HG02623 (cell line): ENCODE measurements at regions not wholly inside any gene's neighbourhood (a gene's known extent, or its start where the extent isn't known, plus 50 kb on each side); places are given as distances from the start of the nearest gene placed in this dataset.

Source experiments
- ATAC-seq: cut with Tn5 transposase; IDR thresholded peaks from one replicate; pipeline ENCODE4 v1.9.1; 2021; ENCODE audit warnings: moderate library complexity; ENCODE audit not compliant: unreplicated experiment

DNA sequence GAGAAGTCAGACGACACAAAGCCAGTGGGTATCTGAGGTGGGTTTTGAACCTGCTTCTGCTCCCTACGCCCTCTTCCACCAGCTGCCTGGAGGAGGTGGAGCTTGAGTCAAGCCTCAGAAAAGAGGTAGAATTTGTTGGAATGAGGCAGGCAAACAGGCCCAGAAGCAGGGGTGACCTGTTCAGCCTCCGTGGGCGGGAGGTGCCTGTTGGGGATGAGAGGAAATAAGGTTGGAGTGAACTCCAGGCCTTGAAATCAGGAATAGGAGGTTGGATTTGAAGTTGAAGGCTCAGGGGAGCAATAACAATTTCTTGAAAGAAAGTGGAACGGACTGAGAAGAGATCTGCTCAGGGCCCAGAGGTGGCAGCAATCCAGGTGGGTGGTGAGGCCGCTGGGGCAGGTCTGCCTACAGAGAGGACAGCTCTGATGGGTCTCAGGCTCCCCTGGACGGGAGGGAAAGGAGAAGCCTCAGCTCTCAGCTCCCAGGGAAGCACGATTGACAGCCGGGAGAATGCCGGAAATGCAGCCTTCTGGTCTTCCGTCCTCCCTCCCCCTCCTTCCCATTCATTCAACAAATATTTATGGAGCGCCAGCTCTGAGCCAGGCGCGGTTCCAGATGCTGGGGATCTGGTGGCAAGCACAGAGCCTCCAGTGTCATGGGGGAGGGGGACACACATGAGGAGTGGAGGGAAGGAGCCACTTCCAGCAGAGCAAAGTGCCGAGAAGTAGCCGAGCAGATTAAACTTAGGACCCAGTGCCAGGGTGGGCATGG lies 61.9 kb upstream of the CIBAR2 start:
- ATAC-seq = no peak

DNA sequence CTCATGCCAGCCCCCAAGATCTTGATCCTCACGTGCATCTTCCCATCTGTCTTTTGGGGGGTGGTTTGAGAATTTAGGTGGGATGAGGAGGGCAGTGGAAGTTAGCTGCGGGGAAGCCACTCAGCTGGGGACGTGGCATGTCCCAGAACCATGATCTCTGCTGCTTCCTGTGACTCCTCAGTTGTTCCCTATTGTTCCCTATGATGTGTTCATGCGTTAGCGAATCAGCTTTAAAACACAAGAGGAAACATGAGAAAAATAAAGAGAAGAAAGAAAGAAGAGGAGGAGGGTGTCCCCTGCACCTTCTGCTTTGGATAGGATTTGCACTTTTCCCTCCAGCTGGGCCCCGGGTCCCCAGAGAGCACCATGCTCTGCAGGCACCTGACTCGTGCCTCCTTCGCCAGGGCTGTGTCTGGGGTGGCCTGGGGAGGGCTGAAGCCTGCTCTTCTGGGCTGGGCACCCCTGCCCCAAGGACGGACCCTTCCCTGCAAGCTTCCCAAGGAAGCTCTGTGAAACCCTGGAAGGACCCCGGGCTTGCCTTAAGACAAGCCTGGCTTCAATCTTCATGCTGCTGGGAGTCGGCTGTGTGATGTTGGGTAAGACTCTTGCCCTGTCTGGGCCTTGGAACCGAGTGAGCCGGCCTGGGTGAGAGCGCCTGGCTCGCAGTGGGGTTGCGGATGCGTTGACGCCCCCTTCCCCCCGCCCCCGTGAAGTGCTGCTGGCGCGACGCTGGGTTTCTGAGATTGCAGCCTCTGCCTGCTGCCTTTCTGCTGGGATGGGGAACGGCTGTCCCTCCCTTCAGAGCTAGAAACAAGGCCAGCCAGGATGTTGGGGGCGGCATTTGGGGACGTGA lies 62.8 kb upstream of the CIBAR2 start:
- ATAC-seq = no peak

DNA sequence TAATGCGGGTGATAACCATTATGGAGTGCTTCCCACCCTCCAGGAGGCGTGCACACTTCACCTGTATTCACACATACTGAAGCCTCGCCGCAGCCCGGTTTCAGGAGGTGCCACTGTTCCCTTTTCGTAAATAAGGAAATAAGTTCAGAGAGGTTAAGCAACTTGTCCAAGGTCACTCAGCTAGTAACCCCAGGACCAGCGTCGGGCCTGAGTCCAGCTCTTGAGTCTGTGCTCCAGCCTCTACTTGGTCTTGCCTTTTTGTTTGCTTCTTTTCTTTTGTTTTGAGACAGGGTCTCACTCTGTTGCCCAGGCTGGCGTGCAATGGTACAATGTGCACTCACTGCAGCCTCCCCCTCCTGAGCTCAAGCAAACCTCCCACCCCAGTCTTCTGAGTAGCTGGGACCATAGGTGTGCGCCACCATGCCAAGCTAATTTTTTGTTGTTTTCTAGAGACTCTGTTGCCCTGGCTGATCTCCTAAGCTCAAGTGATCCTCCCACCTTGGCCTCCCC lies 63.5 kb upstream of the CIBAR2 start:
- no peak for ATAC-seq

DNA sequence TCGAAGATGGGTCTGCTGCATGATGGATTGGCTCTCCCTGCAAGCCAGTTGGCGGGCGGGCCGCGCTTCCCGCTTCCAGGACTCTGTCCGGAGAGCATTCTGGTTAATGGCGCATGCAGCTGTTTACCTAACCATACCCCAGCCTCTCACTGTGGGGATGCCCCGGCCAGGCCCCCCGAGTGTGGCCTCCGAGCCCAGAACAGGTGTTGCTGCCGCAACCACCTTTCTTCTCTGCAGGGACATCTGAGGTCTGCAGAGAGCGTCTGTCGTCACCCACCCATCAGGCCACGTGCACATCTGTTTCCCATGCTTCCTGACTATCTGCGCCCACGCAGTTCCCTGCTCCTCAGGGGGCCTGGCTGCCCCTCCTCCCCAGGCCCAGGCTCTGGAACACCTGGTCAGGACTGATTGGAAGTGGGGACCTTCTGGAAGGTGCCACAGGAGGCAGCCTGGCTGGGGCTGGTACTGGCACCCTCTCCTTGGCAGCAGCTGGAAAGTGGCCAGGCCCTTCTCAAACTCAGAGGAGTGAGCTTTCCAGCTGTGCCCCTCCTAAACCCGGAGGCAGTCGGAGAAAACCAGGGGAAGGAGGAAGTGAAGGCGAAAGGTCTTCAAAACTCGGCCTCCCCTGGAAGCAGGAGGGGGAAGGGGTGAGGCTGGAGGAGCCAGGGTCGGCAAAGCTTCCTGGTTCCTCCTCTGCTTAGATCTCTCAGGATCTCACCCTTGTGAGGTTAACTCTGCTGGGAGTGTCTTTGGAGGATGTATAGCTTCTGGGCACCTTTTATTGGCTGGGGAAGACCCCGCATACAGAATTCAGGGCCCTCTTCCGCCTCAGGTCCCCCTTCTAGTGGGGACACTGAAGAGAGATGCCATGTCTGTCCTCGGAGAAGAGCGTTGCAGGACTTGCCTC lies 64.5 kb upstream of the CIBAR2 start:
- ATAC-seq = no peak

DNA sequence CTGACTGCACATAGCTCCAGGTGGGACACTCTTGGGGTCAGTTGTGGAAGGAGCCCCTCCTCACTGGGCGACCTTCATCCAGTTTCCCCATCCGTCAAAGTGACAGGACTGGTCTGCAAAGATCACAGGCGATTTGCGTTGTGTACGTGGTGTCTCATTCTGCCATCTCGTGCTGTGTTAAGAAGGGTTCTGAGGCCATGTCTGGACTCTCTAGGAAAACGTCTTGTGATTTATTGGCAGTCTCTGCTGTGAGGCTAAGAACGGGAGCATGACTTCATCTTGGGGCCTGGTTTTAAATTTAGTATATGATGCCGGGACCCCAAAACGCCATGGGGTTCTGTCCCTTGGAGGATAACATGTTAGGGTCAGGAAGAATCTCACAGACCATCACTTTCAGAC lies 65.2 kb upstream of the CIBAR2 start:
- no peak for ATAC-seq

DNA sequence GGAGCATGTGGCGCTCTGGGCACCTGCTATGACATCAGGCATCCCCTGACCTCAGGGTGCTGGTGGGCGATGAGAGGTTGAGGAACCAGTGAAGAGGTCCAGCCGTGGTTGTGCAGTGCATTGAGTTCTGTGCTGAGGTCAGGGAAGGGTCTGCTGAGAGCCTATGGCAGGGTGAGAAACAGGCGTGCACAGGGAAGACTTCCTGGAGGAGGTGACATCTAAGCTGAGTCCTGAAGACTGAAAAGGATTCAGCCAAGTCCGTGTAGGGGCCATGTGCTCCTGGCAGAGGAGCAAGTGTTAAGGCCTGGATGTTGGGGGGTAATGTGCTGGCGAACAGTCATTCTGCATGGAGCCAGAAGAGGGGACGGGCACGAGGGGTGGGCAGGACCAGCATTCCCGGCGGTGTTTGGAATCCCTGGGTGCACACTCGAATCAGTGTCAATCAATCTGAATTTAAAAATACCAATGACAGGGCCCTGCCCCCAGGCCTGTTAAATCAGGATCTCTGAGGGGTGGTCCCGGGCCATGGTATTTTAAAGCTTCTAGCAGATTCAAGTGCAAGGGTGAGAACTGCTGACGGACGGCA lies 65.8 kb upstream of the CIBAR2 start:
- ATAC-seq = no peak

DNA sequence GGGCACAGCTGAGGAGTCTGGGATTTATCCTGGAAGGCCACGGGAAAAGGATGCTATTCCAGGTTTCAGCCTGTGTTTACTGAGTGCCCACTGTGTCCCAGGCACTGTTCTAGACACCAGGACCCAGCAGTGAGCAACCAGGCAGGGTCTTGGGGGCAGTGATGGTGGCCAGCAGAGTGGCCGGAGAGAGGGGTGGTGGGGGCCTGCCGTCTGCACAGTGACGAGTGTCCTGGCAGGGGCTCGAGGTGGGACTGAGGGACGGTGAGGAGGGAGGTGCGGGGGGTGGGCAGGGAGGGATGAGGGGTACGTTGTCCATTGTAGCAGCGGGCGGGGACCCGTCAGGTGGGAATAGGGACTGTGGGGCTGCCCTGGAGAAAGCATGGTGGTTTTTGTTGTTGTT lies 66.3 kb upstream of the CIBAR2 start:
- no peak for ATAC-seq

DNA sequence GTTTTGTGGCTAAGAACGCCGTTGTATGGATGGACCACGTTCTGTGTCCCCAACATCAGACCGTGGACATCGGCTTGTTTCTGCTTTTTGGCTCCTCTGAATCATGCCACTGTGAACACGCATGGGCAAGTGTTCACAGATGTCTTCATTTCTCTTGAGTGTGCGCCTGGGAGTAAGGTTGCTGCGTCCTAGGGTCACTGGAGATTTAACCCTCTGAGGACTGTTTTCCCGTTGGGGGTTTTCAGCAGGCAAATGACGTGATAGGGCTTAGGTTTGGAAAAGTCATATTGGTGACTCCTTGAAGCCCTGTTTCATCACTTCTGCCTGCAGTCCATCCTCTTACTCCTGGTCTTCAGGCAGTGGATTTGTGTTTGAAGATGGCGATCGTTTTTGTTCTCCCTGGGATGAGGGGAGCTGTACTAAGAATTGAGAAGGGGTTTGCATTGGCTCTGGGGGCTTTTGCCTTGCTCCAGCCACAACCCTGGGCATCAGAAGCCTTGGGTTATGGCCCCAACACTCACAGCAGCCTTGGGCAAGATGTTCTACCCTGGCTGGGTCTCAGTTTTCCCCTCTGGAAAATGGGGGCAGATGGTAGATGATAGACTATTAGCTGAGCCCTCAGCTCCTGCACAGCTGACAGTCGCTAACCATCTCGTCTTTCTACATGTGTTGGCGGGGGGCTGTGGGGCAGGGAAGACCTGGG lies 67.2 kb upstream of the CIBAR2 start:
- ATAC-seq = no peak

DNA sequence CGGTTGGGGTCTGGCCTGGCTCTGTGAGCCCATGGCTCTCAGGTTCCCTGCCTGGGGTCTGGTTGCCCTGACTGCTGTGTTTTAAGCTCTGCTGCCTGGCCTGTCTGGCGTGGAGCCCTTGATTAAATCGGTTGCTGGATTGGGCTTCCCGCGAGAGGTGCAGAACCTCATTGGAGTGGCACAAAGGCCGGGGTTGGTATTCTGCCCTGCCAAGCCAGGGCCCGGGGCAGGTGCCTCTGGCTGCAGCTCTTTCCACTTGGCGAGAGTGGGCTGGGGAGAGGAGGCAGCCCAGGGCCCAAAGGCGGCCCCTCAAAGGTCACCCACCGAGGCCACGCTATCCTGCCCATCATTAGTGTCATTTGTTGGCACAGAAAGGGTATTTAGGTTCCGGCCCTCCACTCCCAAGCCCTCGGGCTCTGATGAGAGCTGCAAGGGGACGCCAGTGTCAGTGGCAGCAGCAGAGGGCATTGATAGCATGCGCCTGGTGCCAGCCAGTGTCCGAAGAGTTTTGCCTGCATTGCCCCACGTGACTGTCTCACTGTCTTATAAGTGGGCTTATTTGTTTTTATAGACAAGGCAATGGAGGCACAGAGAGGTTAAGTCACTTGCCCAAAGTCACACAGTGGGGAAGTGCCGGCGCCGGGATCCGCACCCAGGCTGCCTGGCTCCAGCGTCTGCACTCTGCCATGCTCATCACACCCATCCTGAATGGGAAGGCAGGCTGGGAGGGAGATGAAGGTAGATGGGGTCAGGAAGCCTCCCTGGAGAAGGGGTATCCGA lies 68.0 kb upstream of the CIBAR2 start:
- no peak for ATAC-seq

DNA sequence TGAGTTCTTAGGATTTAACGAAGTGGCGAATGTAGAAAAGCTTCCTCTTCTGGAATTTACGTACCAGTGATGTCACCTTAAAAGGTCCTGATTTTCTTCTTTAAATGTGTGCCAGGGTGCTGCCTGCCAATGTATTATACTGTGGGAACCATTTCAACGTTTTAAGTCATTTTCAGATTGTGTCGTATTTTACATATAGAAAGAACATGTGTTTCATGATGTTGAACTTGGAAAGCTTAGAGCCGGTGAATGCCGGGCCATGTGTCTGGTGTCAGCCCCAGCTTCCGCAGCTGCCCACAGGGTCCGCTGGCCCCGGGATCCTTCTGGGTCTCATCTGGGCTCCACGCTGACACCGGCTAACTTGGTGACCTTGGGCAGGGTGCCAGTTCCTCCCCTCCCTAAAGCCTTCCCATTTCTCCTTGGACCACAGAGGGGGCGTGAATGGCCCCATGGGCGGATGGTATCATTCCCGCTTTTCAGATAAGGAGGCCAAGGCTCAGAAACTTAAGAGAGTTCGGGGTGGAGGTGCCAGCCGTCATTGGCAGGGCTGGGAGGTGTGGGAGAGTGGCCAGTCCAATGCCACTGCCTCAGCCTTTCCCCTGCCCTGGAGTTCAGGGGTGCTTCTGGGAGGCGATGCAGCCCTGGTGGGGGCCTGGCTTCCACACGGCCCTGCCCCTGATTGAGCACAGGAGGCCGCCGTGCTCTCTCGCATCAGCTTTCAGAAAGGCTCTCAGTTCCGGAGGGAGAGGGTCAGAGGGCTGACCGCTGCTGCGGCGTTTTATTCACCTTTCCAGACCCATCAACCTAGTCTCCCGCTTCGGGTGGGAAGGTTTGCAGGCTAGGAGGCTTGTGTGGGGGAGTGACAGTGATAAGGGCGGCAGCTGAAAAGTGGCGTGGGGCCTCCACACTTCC lies 68.8 kb upstream of the CIBAR2 start:
- ATAC-seq = no peak

DNA sequence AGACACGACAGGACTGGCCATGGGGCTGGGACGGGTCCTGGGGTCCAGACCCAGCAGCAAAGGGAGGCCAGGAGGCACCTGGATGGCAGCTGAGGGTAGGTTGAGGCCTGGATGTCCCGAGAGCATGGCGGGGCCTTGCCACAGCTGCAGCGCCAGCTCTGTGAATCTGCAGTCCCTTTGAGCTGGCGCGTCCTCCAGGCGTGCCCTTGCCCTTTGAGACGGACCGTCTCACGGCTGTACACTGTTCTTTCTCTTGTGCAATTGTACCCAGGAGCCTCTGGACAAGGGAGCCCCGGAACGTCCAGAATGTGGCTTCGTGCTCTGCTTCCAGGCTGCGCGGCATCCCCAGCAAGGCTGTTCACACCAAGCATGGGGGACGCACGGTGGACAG lies 69.5 kb upstream of the CIBAR2 start:
- no peak for ATAC-seq

DNA sequence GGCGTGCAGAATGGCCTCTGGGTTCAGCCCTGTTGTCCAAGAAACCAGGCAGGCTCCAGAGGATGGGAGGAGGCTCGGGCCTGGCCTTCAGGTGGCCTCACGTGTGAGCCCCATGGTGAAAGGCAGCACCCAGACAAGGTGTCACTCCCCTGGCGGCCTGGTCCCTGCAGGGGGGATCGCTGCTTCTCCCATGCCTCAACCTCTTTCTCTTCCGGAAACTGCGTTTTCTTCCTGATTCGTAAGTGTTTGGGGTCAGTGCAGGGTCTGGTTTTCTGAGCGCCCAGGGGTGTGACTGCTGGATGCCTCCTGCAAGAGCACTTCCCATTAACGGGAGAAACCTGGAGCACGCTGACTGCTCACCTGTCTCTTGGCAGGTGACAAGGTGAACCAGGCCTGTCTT lies 70.0 kb upstream of the CIBAR2 start:
- no peak for ATAC-seq

DNA sequence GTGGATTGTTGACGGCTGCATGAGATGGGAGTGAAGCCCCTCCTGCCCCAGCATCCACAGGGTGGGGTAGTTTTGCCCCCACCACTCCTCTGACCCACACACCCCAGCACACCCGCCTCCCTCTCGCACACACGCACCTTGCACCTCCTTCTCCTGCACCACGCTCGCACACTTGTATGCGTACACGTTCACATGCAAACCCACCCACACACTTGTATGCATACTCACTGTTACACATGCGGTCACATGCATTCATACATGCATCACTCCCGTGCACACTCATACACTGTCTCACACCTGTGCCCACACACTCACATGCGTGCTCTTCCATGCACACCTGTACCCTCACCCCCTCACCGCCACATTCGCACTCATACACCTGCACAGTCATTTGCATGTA lies 70.5 kb upstream of the CIBAR2 start:
- ATAC-seq = no peak

DNA sequence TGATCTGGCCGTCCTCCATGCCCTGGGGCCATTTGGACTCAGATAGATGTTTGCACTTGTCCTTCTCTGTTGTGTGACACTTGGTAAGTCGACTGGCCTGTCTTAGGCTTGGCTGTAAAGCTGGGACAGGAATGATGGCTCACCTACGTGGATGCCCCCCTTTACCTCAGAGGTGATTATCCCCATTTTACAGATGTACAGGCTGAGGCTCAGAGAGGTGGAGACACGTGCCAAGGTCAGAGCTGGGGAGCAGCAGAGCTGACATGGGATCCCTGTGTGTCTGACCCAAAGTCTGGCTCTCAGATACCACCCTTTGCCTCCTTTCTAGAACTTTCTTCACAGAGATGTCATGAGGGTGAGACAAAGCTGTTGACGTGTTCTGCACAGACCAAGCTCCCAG lies 71.3 kb upstream of the CIBAR2 start:
- ATAC-seq = no peak

DNA sequence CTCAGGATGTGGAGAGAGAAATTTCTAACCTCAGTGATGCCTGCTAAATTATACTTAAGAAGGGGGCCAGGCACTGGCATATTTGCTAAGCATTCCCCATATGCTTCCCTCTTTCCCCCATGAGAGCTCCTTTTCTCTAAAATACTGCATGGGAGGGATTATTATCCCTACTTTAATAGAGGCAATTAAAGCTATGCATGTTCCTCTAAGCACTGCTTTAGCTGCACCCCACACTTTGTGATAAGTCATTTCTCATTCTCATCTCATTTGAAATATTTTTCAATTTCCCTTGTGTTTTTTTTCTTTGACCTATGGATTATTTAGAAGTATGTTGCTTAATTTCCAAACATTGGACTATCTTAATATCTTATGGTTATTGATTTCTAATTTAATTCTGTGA lies 72.1 kb upstream of the CIBAR2 start:
- no peak for ATAC-seq

DNA sequence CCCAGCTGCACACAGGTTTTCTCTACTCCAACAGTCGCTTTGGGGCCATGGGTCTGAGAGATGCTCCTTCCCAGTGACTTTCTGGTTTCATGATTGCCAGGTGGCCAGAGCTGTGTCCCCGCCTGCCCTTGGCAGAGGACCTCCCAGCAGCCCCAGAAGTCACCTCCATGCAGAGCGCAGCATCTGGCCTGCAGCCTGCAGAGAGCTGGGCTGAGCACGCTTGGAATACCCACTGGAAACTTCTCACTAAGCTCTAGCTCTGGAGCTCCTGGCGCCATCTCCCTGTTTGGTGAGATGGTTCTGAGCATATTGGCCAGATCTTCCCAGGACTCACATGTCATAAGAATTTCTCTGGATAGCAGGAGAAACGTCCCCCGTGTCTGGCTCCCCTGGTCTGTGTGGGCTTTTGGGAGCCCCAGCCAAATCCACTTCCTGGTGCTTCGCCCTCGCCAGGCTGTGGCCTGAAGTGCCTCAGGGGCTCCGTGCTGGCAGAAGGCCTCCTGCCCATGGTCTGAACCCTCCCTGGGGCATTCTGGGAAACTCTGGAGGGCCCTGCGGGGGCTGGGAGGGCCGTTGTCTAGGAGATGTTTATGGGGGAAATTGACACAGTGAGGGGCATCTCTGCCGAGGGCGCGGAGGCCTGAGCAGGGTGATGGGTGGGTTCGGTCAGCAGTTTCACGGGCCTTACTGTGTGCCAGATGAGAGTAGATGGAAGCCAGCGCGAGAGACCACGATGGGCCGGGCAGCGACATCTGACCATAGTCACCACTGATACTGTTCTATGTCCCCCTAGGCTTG lies 73.2 kb upstream of the CIBAR2 start:
- ATAC-seq = no peak

DNA sequence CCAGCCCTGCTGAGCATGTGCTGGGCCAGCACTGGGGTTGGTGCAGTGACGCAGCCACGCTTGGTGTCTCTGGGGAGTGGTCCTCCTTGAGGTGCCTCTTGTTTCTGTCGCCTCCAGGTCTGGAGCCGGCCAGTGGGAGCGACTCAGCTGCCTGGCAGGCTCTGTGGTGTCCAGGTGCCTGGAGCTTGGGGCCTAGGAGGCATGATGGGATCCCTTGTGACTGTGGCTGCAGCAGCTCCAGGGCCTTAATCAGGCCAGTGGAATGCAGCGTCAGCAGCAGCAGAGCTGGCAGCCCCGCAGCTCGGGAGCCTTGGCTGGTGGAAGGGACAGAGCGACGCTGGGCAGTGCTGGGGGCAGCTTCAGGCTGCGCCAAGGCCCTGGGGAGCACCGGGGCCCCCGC lies 74.7 kb upstream of the CIBAR2 start:
- ATAC-seq = no peak

DNA sequence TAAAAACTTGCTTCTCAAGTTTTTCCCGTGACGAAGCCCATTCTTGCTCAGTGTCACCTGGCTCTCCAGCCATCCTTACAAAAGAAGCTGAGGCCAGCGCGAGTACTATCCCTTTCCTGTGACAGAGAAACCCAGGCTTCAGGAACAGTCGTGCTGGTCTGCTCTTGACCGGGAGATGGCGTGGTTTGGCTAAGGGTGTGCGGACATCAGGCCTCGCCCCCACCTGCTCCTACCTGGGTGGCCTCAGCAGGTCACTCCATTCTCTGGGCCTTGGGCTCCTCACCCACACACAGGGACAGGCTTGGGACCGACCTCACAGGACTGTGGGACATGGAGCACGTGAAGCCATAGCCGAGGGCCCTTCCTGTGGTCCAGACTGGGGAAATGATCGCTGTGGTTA lies 75.2 kb upstream of the CIBAR2 start:
- no peak for ATAC-seq
